Cardiac fibroblast (primary cell): ENCODE measurements at regions not wholly inside any gene's neighbourhood (a gene's known extent, or its start where the extent isn't known, plus 50 kb on each side); places are given as distances from the start of the nearest gene placed in this dataset.

Source experiments
- DNase-seq, 2 donors: peaks; one replicate each; pipeline versions ENCODE4 v3.0.0 to v3.0.0-alpha.2; 2010; ENCODE audit warnings: low read depth in 2 of 2
- H3K4me3 ChIP-seq, 2 donors: replicated peaks in 1 of 2; 1 replicate in 1 of 2; 2 replicates in 1 of 2; pipeline ENCODE4 v1.5.1; 2011; ENCODE audit warnings: low read depth in 2 of 2, low read length in 2 of 2, mild to moderate bottlenecking in 2 of 2, moderate library complexity in 1 of 2
- CTCF ChIP-seq: IDR thresholded peaks from one replicate; pipeline ENCODE4 v1.5.1; 2011; ENCODE audit warnings: low read depth, mild to moderate bottlenecking, low read length, inconsistent platforms

- DNase-seq, result no peak
- TF ChIP-seq CTCF, result no peak
- H3K4me3 ChIP-seq, result no peak overlapping the region
These were observed 847.4 kb downstream of the IGSF11 start for GRCh38 chr3:118187221-118187620.

- TF ChIP-seq CTCF, result no peak
- DNase-seq, result no peak
- no peak overlapping the region for H3K4me3 ChIP-seq
These were observed 838.5 kb downstream of the IGSF11 start for GRCh38 chr3:118196183-118196582.

GRCh38 chr3:118199044-118199443, 835.6 kb downstream of the IGSF11 start:
- H3K4me3 ChIP-seq, result no peak overlapping the region

GRCh38 chr3:118204052-118204656, 830.5 kb downstream of the IGSF11 start:
- TF ChIP-seq CTCF, result no peak
- no peak overlapping the region for H3K4me3 ChIP-seq

More at GRCh38 chr3:118199044-118199443, 835.6 kb downstream of the IGSF11 start:
- no peak for DNase-seq
- TF ChIP-seq CTCF, result no peak

GRCh38 chr3:118207271-118207670, 827.4 kb downstream of the IGSF11 start:
- DNase-seq, result no peak
- TF ChIP-seq CTCF, result no peak
- H3K4me3 ChIP-seq, result no peak overlapping the region

More at GRCh38 chr3:118204052-118204656, 830.5 kb downstream of the IGSF11 start:
- DNase-seq, result no peak

GRCh38 chr3:118208642-118209041, 826.0 kb downstream of the IGSF11 start:
- no peak for DNase-seq
- H3K4me3 ChIP-seq, result no peak overlapping the region
- TF ChIP-seq CTCF, result no peak

- TF ChIP-seq CTCF, result no peak
- no peak for DNase-seq
- no peak overlapping the region for H3K4me3 ChIP-seq
These were observed 820.8 kb downstream of the IGSF11 start for GRCh38 chr3:118213892-118214291.
